Omental fat pad (tissue), 3 donors: ENCODE measurements at regions not wholly inside any gene's neighbourhood (a gene's known extent, or its start where the extent isn't known, plus 50 kb on each side); places are given as distances from the start of the nearest gene placed in this dataset.

Experiments
- ATAC-seq: fragments of 150-250 bp; one replicate; pipeline ENCODE4 v1.9.1; 2016; ENCODE audit warnings: mild to moderate bottlenecking, moderate library complexity; ENCODE audit not compliant: low FRiP score
- DNase-seq: peaks from one replicate; pipeline ENCODE4 v3.0.0-alpha.2; 2019; ENCODE audit warnings: low spot score
- TF ChIP-seq, protein P1 (sequence below), 3 donors: fragments of 450-650 bp; IDR thresholded peaks; one replicate each; pipeline ENCODE4 v1.5.1; 2016 to 2017; ENCODE audit warnings: antibody characterized with exemption in 3 of 3, mild to moderate bottlenecking in 3 of 3, moderate library complexity in 2 of 3

GRCh38 chr11:116122697-116123472, 618.7 kb upstream of the CADM1 start:
- DNase-seq: no peak
- TF ChIP-seq, protein P1, sequence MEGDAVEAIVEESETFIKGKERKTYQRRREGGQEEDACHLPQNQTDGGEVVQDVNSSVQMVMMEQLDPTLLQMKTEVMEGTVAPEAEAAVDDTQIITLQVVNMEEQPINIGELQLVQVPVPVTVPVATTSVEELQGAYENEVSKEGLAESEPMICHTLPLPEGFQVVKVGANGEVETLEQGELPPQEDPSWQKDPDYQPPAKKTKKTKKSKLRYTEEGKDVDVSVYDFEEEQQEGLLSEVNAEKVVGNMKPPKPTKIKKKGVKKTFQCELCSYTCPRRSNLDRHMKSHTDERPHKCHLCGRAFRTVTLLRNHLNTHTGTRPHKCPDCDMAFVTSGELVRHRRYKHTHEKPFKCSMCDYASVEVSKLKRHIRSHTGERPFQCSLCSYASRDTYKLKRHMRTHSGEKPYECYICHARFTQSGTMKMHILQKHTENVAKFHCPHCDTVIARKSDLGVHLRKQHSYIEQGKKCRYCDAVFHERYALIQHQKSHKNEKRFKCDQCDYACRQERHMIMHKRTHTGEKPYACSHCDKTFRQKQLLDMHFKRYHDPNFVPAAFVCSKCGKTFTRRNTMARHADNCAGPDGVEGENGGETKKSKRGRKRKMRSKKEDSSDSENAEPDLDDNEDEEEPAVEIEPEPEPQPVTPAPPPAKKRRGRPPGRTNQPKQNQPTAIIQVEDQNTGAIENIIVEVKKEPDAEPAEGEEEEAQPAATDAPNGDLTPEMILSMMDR (IDR thresholded peaks at IDR 0.05): no peak
- no peak for ATAC-seq

GRCh38 chr11:116119158-116119557, 614.9 kb upstream of the CADM1 start:
- TF ChIP-seq, protein P1 (IDR thresholded peaks at IDR 0.05): no peak
- DNase-seq (no peak), ATAC-seq (no peak)

GRCh38 chr11:116118138-116118470, 613.9 kb upstream of the CADM1 start:
- DNase-seq (no peak), ATAC-seq (no peak)
- TF ChIP-seq, protein P1 (IDR thresholded peaks at IDR 0.05): no peak

GRCh38 chr11:116117331-116118137, 613.3 kb upstream of the CADM1 start:
- ATAC-seq (no peak), DNase-seq (no peak)
- TF ChIP-seq, protein P1 (IDR thresholded peaks at IDR 0.05): no peak

GRCh38 chr11:116115801-116116200, 611.6 kb upstream of the CADM1 start:
- DNase-seq (no peak), ATAC-seq (no peak)

GRCh38 chr11:116114198-116114651, 610.0 kb upstream of the CADM1 start:
- TF ChIP-seq, protein P1 (IDR thresholded peaks at IDR 0.05): no peak
- ATAC-seq (no peak), DNase-seq (no peak)

More at GRCh38 chr11:116115801-116116200, 611.6 kb upstream of the CADM1 start:
- TF ChIP-seq, protein P1 (IDR thresholded peaks at IDR 0.05): no peak
